ENCODE measurements at regions not wholly inside any gene's neighbourhood (a gene's known extent, or its start where the extent isn't known, plus 50 kb on each side); places are given as distances from the start of the nearest gene placed in this dataset.

GRCh38 chr5:114686356-114686755, 324.5 kb downstream of the KCNN2 start:
- 77% methylated on average over 1 of the region's 1 CpG for WGBS, 2 donors
- H3K9ac ChIP-seq (ENCODE audit: insufficient read depth in 1 of 2, low read length in 2 of 2): no peak overlapping the region
- no peak overlapping the region for H3K27ac ChIP-seq (ENCODE audit: low read depth in 1 of 2, low read length in 1 of 2)
- H3K27me3 ChIP-seq (ENCODE audit: control insufficient read depth in 3 of 3, insufficient read depth in 3 of 3, low read length in 2 of 3): no peaks in the 10 kb centered on the region
- no peak for TF ChIP-seq CTCF (IDR thresholded peaks at IDR 0.05; ENCODE audit: control extremely low read depth, extremely low read depth)
- no peaks in the 10 kb centered on the region for H3K36me3 ChIP-seq (ENCODE audit: control insufficient read depth in 4 of 4, insufficient read depth in 4 of 4, low read length in 4 of 4)
- no peak overlapping the region for H3K4me3 ChIP-seq
- ATAC-seq (ENCODE audit: insufficient read depth, low FRiP score) (no peak), DNase-seq (no peak)
- no peaks in the 10 kb centered on the region for H3K9me3 ChIP-seq (ENCODE audit: control insufficient read depth in 4 of 4, insufficient read depth in 3 of 4, low read length in 3 of 4)
- H3K4me1 ChIP-seq (ENCODE audit: control insufficient read depth in 5 of 5, insufficient read depth in 5 of 5, low read length in 5 of 5): no peaks in the 10 kb centered on the region

- H3K27me3 ChIP-seq (ENCODE audit: control insufficient read depth in 3 of 3, insufficient read depth in 3 of 3, low read length in 2 of 3): no peaks in the 10 kb centered on the region
- no peaks in the 10 kb centered on the region for H3K4me1 ChIP-seq (ENCODE audit: control insufficient read depth in 5 of 5, insufficient read depth in 5 of 5, low read length in 5 of 5)
- no peak for TF ChIP-seq CTCF (IDR thresholded peaks at IDR 0.05; ENCODE audit: control extremely low read depth, extremely low read depth)
These were observed 316.9 kb downstream of the KCNN2 start for GRCh38 chr5:114678778-114679177.

GRCh38 chr5:114665551-114665950, 303.7 kb downstream of the KCNN2 start:
- no peak overlapping the region for H3K4me3 ChIP-seq
- 64 to 90% methylated on average over 2 of the region's 2 CpGs for WGBS, 2 donors
- DNase-seq (no peak), ATAC-seq (ENCODE audit: insufficient read depth, low FRiP score) (no peak)
- no peak for TF ChIP-seq CTCF (IDR thresholded peaks at IDR 0.05; ENCODE audit: control extremely low read depth, extremely low read depth)
- H3K9ac ChIP-seq (ENCODE audit: insufficient read depth in 1 of 2, low read length in 2 of 2): no peak overlapping the region
- no peaks in the 10 kb centered on the region for H3K4me1 ChIP-seq (ENCODE audit: control insufficient read depth in 5 of 5, insufficient read depth in 5 of 5, low read length in 5 of 5)
- H3K36me3 ChIP-seq (ENCODE audit: control insufficient read depth in 4 of 4, insufficient read depth in 4 of 4, low read length in 4 of 4): no peaks in the 10 kb centered on the region
- H3K27me3 ChIP-seq (ENCODE audit: control insufficient read depth in 3 of 3, insufficient read depth in 3 of 3, low read length in 2 of 3): no peaks in the 10 kb centered on the region
- no peaks in the 10 kb centered on the region for H3K9me3 ChIP-seq (ENCODE audit: control insufficient read depth in 4 of 4, insufficient read depth in 3 of 4, low read length in 3 of 4)
- H3K27ac ChIP-seq (ENCODE audit: low read depth in 1 of 2, low read length in 1 of 2): no peak overlapping the region

More at GRCh38 chr5:114678778-114679177, 316.9 kb downstream of the KCNN2 start:
- no peak for DNase-seq
- no peaks in the 10 kb centered on the region for H3K36me3 ChIP-seq (ENCODE audit: control insufficient read depth in 4 of 4, insufficient read depth in 4 of 4, low read length in 4 of 4)
- H3K9me3 ChIP-seq (ENCODE audit: control insufficient read depth in 4 of 4, insufficient read depth in 3 of 4, low read length in 3 of 4): peaks cover 0 to 1% (median 0%) of the 10 kb centered on the region in 4 donors
- WGBS, 2 donors: 66 to 84% methylated on average over 1 of the region's 1 CpG
- H3K27ac ChIP-seq (ENCODE audit: low read depth in 1 of 2, low read length in 1 of 2): no peak overlapping the region
- no peak for ATAC-seq (ENCODE audit: insufficient read depth, low FRiP score)
- no peak overlapping the region for H3K9ac ChIP-seq (ENCODE audit: insufficient read depth in 1 of 2, low read length in 2 of 2)
- H3K4me3 ChIP-seq: no peak overlapping the region

- no peak for ATAC-seq (ENCODE audit: insufficient read depth, low FRiP score)
- 94 to 99% methylated on average over 1 of the region's 1 CpG for WGBS, 2 donors
- H3K9me3 ChIP-seq (ENCODE audit: control insufficient read depth in 4 of 4, insufficient read depth in 3 of 4, low read length in 3 of 4): no peaks in the 10 kb centered on the region
- no peaks in the 10 kb centered on the region for H3K27me3 ChIP-seq (ENCODE audit: control insufficient read depth in 3 of 3, insufficient read depth in 3 of 3, low read length in 2 of 3)
- H3K4me3 ChIP-seq: no peak overlapping the region
- no peaks in the 10 kb centered on the region for H3K4me1 ChIP-seq (ENCODE audit: control insufficient read depth in 5 of 5, insufficient read depth in 5 of 5, low read length in 5 of 5)
- no peaks in the 10 kb centered on the region for H3K36me3 ChIP-seq (ENCODE audit: control insufficient read depth in 4 of 4, insufficient read depth in 4 of 4, low read length in 4 of 4)
- H3K9ac ChIP-seq (ENCODE audit: insufficient read depth in 1 of 2, low read length in 2 of 2): no peak overlapping the region
- TF ChIP-seq CTCF (IDR thresholded peaks at IDR 0.05; ENCODE audit: control extremely low read depth, extremely low read depth): no peak
- H3K27ac ChIP-seq (ENCODE audit: low read depth in 1 of 2, low read length in 1 of 2): no peak overlapping the region
- no peak for DNase-seq
These were observed 298.9 kb downstream of the KCNN2 start for GRCh38 chr5:114660791-114661190.

Measured in lung (tissue), 11 donors.